Mesenchymal stem cell (in vitro differentiated cells and primary cell): ENCODE measurements at regions not wholly inside any gene's neighbourhood (a gene's known extent, or its start where the extent isn't known, plus 50 kb on each side); places are given as distances from the start of the nearest gene placed in this dataset.
A peak's percentile ranks its signal among the peaks of the same experiment; 100 is the strongest.

ENCODE experiments used
- DNase-seq: peaks from one replicate; pipeline ENCODE4 v3.0.0-alpha.2; 2013
- H2AFZ ChIP-seq: one replicate; pipeline ENCODE4 v1.6.1; 2013; ENCODE audit warnings: low read depth, mild to moderate bottlenecking, control low read depth, inconsistent platforms, low read length, moderate library complexity
- H2AK5ac ChIP-seq: 2 replicates; pipeline ENCODE4 v1.6.1; 2013; ENCODE audit warnings: low read length, moderate library complexity, mild to moderate bottlenecking, inconsistent platforms; ENCODE audit not compliant: severe bottlenecking
- H2BK120ac ChIP-seq: one replicate; pipeline ENCODE4 v1.6.1; 2013; ENCODE audit warnings: low read depth, mild to moderate bottlenecking, inconsistent platforms, low read length, moderate library complexity
- H2BK12ac ChIP-seq, 2 experiments: one replicate each; pipeline ENCODE4 v1.6.1; 2013; ENCODE audit warnings: inconsistent platforms in 2 of 2, low read length in 2 of 2, mild to moderate bottlenecking in 2 of 2, moderate library complexity in 2 of 2, control low read depth in 1 of 2
- H2BK15ac ChIP-seq: one replicate; pipeline ENCODE4 v1.6.1; 2013; ENCODE audit warnings: mild to moderate bottlenecking, low read depth, inconsistent platforms; ENCODE audit not compliant: poor library complexity, severe bottlenecking
- H2BK5ac ChIP-seq: 2 replicates; pipeline ENCODE4 v1.6.1; 2013; ENCODE audit warnings: low read depth, mild to moderate bottlenecking, low read length, control low read depth, inconsistent platforms; ENCODE audit not compliant: poor library complexity, severe bottlenecking
- H3K14ac ChIP-seq, 2 experiments: one replicate each; pipeline ENCODE4 v1.6.1; 2013; ENCODE audit warnings: inconsistent platforms in 2 of 2, low read length in 2 of 2, control low read depth in 1 of 2, mild to moderate bottlenecking in 1 of 2, moderate library complexity in 1 of 2
- H3K18ac ChIP-seq, 2 experiments: one replicate each; pipeline ENCODE4 v1.6.1; 2013; ENCODE audit warnings: inconsistent platforms in 2 of 2, low read length in 2 of 2, control low read depth in 1 of 2, low read depth in 1 of 2, mild to moderate bottlenecking in 1 of 2
- H3K23ac ChIP-seq, 2 experiments: one replicate each; pipeline ENCODE4 v1.6.1; 2013; ENCODE audit warnings: inconsistent platforms in 2 of 2, low read length in 2 of 2, mild to moderate bottlenecking in 2 of 2, moderate library complexity in 2 of 2, control low read depth in 1 of 2
- H3K27ac ChIP-seq: 2 replicates; pipeline ENCODE4 v1.5.1; 2013; ENCODE audit warnings: mild to moderate bottlenecking, moderate library complexity, low read length, control low read depth, inconsistent platforms; ENCODE audit not compliant: poor library complexity, severe bottlenecking
- H3K27me3 ChIP-seq, 2 experiments: 2 replicates each; pipeline versions ENCODE4 v1.6.1 to v1.7.0; 2013; ENCODE audit warnings: low read length in 2 of 2, mild to moderate bottlenecking in 2 of 2, moderate library complexity in 2 of 2, control low read depth in 1 of 2, inconsistent platforms in 1 of 2; ENCODE audit not compliant: control insufficient read depth in 1 of 2, insufficient read depth in 1 of 2
- H3K36me3 ChIP-seq, 2 experiments: 2 replicates each; pipeline versions ENCODE4 v1.6.1 to v1.7.0; 2013; ENCODE audit warnings: low read length in 2 of 2, control low read depth in 1 of 2, inconsistent platforms in 1 of 2, low read depth in 1 of 2, mild to moderate bottlenecking in 1 of 2; ENCODE audit not compliant: insufficient read depth in 2 of 2, control insufficient read depth in 1 of 2
- H3K4ac ChIP-seq, 2 experiments: one replicate each; pipeline ENCODE4 v1.6.1; 2013; ENCODE audit warnings: inconsistent platforms in 2 of 2, low read length in 2 of 2, mild to moderate bottlenecking in 2 of 2, moderate library complexity in 2 of 2, control low read depth in 1 of 2, low read depth in 1 of 2
- H3K4me1 ChIP-seq: 2 replicates; pipeline ENCODE4 v1.6.1; 2013; ENCODE audit warnings: low read depth, low read length, control low read depth; ENCODE audit not compliant: control insufficient read depth, insufficient read depth
- H3K4me2 ChIP-seq: 2 replicates; pipeline ENCODE4 v1.6.1; 2013; ENCODE audit warnings: low read length, mild to moderate bottlenecking, inconsistent platforms; ENCODE audit not compliant: poor library complexity, severe bottlenecking
- H3K4me3 ChIP-seq, 2 experiments: 2 replicates each; pipeline versions ENCODE4 v1.5.1 to v1.7.0; 2013; ENCODE audit warnings: low read length in 2 of 2, mild to moderate bottlenecking in 2 of 2, control low read depth in 1 of 2, low read depth in 1 of 2; ENCODE audit not compliant: insufficient read depth in 1 of 2
- H3K79me1 ChIP-seq: replicated peaks from 2 replicates; pipeline ENCODE4 v1.6.1; 2013; ENCODE audit warnings: mild to moderate bottlenecking, control low read depth, low read length, inconsistent platforms; ENCODE audit not compliant: poor library complexity, severe bottlenecking
- H3K9ac ChIP-seq: 2 replicates; pipeline ENCODE4 v1.7.0; 2013; ENCODE audit warnings: mild to moderate bottlenecking, low read length, moderate library complexity
- H3K9me3 ChIP-seq: 2 replicates; pipeline ENCODE4 v1.7.0; 2013; ENCODE audit warnings: mild to moderate bottlenecking, low read length; ENCODE audit not compliant: control insufficient read depth
- H4K8ac ChIP-seq: one replicate; pipeline ENCODE4 v1.6.1; 2013; ENCODE audit warnings: inconsistent platforms, mild to moderate bottlenecking, low read length, moderate library complexity
- H4K91ac ChIP-seq: one replicate; pipeline ENCODE4 v1.6.1; 2013; ENCODE audit warnings: mild to moderate bottlenecking, low read length, inconsistent platforms
- WGBS: methylation state at CpG from one replicate; pipeline ENCODE4 v1.1.7; 2013; ENCODE audit warnings: mixed read lengths; 5-methylcytosine and 5-hydroxymethylcytosine counted together

GRCh38 chr12:113727651-113728061 is 238.5 kb downstream of the RBM19 start:
- Histone ChIP-seq H3K18ac (no peak overlapping the region), H3K79me1 (no peaks in the 10 kb centered on the region), H2BK15ac (no peak overlapping the region), H2AFZ (no peak overlapping the region), H3K4me3 (no peak overlapping the region), H3K9ac (no peak overlapping the region), H2BK5ac (no peak overlapping the region), H3K27ac (no peak overlapping the region), H4K91ac (no peak overlapping the region), H2BK120ac (no peak overlapping the region), H3K4me1 (no peaks in the 10 kb centered on the region), H3K27me3 (peaks cover 6 to 43% of the 10 kb centered on the region in 2 experiments), H3K23ac (no peak overlapping the region), H3K4me2 (no peak overlapping the region), H2BK12ac (no peak overlapping the region), H3K36me3 (no peaks in the 10 kb centered on the region), H3K4ac (no peak overlapping the region), H3K14ac (no peak overlapping the region), H2AK5ac (no peak overlapping the region), H4K8ac (no peak overlapping the region), H3K9me3 (no peaks in the 10 kb centered on the region)
- 76% methylated on average over 1 of the region's 1 CpG for WGBS
- DNase-seq, result no peak

GRCh38 chr12:113726254-113726819 is 239.8 kb downstream of the RBM19 start:
- no peaks in the 10 kb centered on the region for H3K4me1 ChIP-seq
- H3K9me3 ChIP-seq, result no peaks in the 10 kb centered on the region
- H3K79me1 ChIP-seq, result no peaks in the 10 kb centered on the region
- H3K27ac ChIP-seq, result no peak overlapping the region
- no peak overlapping the region for H2AK5ac ChIP-seq
- H3K4me3 ChIP-seq, result no peak overlapping the region
- H3K23ac ChIP-seq, result no peak overlapping the region
- no peak overlapping the region for H3K4me2 ChIP-seq
- H4K8ac ChIP-seq, result no peak overlapping the region
- H2BK120ac ChIP-seq, result no peak overlapping the region
- no peak overlapping the region for H3K4ac ChIP-seq
- H3K14ac ChIP-seq, result no peak overlapping the region
- no peak overlapping the region for H2BK15ac ChIP-seq
- no peaks in the 10 kb centered on the region for H3K36me3 ChIP-seq
- no peak overlapping the region for H4K91ac ChIP-seq
- WGBS, result 92% methylated on average over 5 of the region's 6 CpGs
- no peak overlapping the region for H3K9ac ChIP-seq
- H2BK5ac ChIP-seq, result no peak overlapping the region
- H3K18ac ChIP-seq, result no peak overlapping the region
- no peak overlapping the region for H2AFZ ChIP-seq
- no peak for DNase-seq
- H3K27me3 ChIP-seq, result peaks cover 6 to 45% of the 10 kb centered on the region in 2 experiments
- H2BK12ac ChIP-seq, result no peak overlapping the region

GRCh38 chr12:113725557-113725876 is 240.6 kb downstream of the RBM19 start:
- H3K23ac ChIP-seq, result no peak overlapping the region
- no peak overlapping the region for H4K8ac ChIP-seq
- no peak overlapping the region for H3K27ac ChIP-seq
- H3K27me3 ChIP-seq, result peaks cover 6 to 45% of the 10 kb centered on the region in 2 experiments
- H3K36me3 ChIP-seq, result no peaks in the 10 kb centered on the region
- no peak overlapping the region for H2BK15ac ChIP-seq
- no peak overlapping the region for H3K4ac ChIP-seq
- no peaks in the 10 kb centered on the region for H3K9me3 ChIP-seq
- H2BK5ac ChIP-seq, result no peak overlapping the region
- no peak overlapping the region for H3K14ac ChIP-seq
- H3K4me1 ChIP-seq, result no peaks in the 10 kb centered on the region
- H3K9ac ChIP-seq, result no peak overlapping the region
- H3K79me1 ChIP-seq, result no peaks in the 10 kb centered on the region
- H2AK5ac ChIP-seq, result no peak overlapping the region
- no peak overlapping the region for H3K18ac ChIP-seq
- no peak overlapping the region for H3K4me2 ChIP-seq
- H2BK12ac ChIP-seq, result no peak overlapping the region
- DNase-seq, result no peak
- H3K4me3 ChIP-seq, result no peak overlapping the region
- WGBS, result 83% methylated on average over 2 of the region's 2 CpGs
- H4K91ac ChIP-seq, result no peak overlapping the region
- H2AFZ ChIP-seq, result no peak overlapping the region
- no peak overlapping the region for H2BK120ac ChIP-seq

- no peak overlapping the region for H3K27ac ChIP-seq
- no peak overlapping the region for H2BK12ac ChIP-seq
- H3K4me2 ChIP-seq, result no peak overlapping the region
- no peak overlapping the region for H2BK15ac ChIP-seq
- no peak overlapping the region for H2AK5ac ChIP-seq
- 78% methylated on average over 33 of the region's 34 CpGs for WGBS
- no peaks in the 10 kb centered on the region for H3K9me3 ChIP-seq
- H3K4me3 ChIP-seq, result no peak overlapping the region
- H2BK5ac ChIP-seq, result no peak overlapping the region
- no peaks in the 10 kb centered on the region for H3K4me1 ChIP-seq
- peaks cover 6 to 45% of the 10 kb centered on the region in 2 experiments for H3K27me3 ChIP-seq
- DNase-seq, result no peak
- no peak overlapping the region for H2BK120ac ChIP-seq
- peak overlapping the region in 1 of 2 experiments; percentile 35 for H3K23ac ChIP-seq
- H4K8ac ChIP-seq, result no peak overlapping the region
- H3K14ac ChIP-seq, result no peak overlapping the region
- no peak overlapping the region for H3K9ac ChIP-seq
- no peaks in the 10 kb centered on the region for H3K79me1 ChIP-seq
- no peaks in the 10 kb centered on the region for H3K36me3 ChIP-seq
- no peak overlapping the region for H3K18ac ChIP-seq
- no peak overlapping the region for H3K4ac ChIP-seq
- peak overlapping the region; percentile 53 for H4K91ac ChIP-seq
- H2AFZ ChIP-seq, result no peak overlapping the region
Observed at GRCh38 chr12:113724794-113725556, 241.2 kb downstream of the RBM19 start.
